Activated T-cell treated with anti-CD3 and anti-CD28 coated beads for 4 hours (primary cell): ENCODE measurements at regions not wholly inside any gene's neighbourhood (a gene's known extent, or its start where the extent isn't known, plus 50 kb on each side); places are given as distances from the start of the nearest gene placed in this dataset.
"Not testable (repeated sequence)": the region's sequence is repeated elsewhere in the genome, so short reads cannot be mapped to it uniquely, and the experiment has no call there.

ENCODE experiments used
- DNase-seq: peaks from one replicate; pipeline ENCODE4 v3.0.0-alpha.2; 2020

DNA sequence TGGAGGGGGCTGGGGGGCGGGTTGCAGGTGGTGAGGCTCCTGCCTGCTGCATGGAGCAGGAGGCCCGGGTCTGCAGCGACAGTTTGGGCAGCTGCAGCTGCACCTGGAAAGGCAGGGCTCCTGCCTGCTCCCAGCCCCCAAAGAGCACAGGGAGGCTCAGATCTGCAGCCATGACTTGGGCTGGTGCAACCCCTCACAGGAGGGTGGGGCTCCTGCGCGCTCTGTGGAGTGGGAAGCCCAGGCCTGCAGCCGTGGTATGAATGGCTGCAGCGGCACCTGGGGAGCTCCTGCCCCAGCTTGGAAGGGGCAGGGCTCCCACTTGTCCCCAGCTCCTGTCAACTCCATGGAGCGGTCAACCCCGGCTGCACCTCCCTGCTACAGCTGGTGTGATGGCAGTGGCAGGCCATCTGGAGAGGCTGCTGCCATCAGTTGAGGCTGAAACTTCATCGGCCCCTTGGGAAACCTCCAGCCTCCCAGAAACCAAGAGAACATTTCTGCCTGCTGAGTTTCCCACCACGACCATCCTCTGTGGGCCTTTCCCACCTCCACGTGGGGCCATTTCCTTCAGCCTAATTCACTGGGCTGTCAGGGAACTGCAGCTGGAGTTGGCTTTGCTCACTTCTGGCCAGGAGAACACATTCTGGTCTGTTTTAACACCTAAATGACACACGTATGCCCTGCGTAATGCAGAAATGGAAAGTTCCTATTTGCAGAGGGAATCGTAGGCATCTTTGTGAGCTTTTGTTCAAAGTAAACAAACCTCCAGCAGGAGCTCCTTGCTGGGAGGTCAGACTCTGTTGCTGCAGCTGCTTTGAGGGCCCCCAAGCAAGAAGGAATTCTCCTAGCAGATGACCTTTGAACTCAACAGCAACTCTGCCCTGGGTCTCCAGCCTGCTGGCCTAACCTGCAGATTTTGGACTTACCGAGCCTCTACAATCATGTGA lies 429.0 kb downstream of the PREX1 start:
- DNase-seq: no peak

- not testable (repeated sequence) for DNase-seq
Measured at GRCh38 chr20:48396981-48397861, 430.6 kb downstream of the PREX1 start.

- DNase-seq: no peak
Measured at GRCh38 chr20:48395816-48396546, 431.8 kb downstream of the PREX1 start.

- no peak for DNase-seq
Measured at GRCh38 chr20:48394415-48395081, 433.3 kb downstream of the PREX1 start.

DNA sequence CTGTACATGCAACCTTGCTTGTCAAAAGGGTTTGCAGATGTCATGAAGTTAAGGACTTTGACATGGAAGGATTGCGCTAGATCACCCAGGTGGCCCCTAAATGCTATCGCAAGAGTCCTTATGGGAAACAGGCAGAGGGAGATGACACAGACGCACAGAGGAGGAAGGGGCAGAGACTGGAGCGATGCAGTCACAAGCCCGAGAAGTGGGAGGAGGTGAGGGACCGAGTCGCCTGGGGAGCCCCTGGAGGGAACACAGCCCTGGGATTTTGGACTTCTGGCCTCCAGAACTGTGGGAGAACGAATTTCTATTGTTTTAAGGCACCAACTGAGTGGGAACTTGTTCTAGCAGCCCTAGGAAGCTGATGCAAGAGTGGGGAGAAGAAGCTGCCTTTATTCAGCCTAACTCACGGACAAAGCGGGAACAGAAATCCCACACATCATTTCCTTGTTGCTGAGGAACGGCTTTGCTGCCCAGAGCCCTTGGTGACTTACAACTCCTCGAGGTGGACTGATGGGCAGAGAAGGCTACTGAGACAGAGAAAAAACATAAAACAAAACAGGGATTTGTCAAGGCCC lies 434.0 kb downstream of the PREX1 start:
- DNase-seq: no peak

GRCh38 chr20:48393311-48393685 lies 434.5 kb downstream of the PREX1 start:
- no peak for DNase-seq

GRCh38 chr20:48392407-48393310 lies 435.1 kb downstream of the PREX1 start:
- no peak for DNase-seq

GRCh38 chr20:48390981-48391380 lies 436.8 kb downstream of the PREX1 start:
- DNase-seq: no peak

- DNase-seq: no peak
Measured at GRCh38 chr20:48387675-48388074, 440.1 kb downstream of the PREX1 start.

DNA sequence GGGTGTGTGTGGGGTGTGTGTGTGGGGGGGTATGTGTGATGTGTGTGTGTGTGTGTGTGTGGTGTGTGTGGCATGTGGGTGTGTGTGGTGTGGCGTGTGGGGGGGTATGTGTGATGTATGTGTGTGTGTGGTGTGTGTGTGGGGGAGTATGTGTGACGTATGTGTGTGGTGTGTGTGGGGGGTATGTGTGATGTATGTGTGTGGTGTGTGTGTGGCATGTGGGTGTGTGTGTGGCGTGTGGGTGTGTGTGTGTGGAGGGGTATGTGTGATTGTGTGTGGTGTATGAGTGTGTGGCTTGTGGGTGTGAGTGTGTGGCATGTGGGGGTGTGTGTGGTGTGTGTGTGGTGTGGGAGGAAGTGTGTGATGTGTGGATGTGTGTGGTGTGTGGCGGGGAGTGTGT lies 442.3 kb downstream of the PREX1 start:
- no peak for DNase-seq

DNA sequence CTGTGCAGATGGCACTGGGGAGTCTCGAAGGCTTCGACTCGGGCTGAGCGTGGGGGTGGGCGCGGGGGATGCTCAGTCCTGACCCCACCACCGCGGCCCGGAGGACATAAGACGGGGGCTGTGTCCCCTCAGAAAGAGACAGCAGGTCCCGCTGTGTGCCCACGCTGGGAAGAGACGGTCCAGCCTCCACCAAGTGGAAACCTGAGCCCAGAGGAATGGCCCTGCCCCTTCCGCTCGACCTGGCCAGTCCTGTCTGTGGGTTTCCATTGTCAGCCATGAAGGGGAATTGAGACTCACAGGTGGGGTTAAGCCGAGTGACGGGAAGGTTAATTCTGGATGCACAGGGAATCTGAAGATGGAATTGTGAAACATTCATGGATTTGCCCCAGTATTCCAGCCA lies 442.7 kb downstream of the PREX1 start:
- no peak for DNase-seq

DNA sequence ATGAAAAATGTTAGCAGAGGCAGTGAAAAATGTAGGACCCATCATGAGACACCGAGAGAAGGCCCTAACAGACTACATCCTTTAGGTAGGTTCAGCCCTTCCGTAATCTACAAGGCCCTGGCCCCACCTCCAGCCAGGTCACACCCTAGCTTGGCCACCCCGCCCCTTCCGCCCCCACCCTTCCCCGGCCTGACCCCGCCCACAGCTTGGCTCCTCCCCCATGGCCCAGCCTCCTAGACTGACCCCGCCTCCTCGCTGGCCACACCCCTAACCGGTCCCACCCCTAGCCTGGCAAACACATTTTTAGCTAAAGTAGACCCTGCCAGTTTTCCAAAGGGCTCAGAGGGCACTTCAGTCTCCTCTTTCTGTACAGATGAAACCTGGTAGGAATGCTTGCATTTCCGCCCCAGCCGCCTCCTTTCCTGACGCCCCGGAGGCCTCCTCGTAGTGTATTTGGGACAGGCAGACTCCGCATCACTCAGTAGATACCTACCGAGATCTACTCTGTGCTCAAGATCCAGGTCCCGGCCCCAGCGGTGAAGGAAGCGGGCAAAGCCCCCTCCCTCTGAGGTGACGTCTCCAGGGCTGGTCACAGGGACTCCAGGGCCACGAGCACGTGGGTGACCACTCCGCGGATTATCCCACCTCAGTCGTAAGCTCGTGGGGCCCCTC lies 443.5 kb downstream of the PREX1 start:
- DNase-seq: no peak

DNA sequence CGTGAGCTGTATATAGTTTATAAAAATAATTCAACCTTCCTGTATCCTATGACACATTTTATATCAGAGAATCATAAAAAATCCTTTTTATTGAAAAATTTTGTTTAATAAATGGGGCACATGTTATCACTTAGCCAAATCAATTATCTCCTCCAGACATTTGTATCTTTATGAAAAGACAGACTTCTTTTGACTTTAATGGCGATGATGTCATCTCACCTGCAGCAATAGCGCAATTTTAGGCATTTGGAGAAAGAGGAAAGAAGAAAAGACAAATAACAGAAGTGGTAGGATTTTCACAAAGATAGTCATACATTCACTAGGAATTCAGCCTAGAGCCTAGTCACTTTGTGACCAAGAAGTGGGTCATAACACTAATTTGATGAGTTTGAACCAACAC lies 444.5 kb downstream of the PREX1 start:
- no peak for DNase-seq

DNA sequence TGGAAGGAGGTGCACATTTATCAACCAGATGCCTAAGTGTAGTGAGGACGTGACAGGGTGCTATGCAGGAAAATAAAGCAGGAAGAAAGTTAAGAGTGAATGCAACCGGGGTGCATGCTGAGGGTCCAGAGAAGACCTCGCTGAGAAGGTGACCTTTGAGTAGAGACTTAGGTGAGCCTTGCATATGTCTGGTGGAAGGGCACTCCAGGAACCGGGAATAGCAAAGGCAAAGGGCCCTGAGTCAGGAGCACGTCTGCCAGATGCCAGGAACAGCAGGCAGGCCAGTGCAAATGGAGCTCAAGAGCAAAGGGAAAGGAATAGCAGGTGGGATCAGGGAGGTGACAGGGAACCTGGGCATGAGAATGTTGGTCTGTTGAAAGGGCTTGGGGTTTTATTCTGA lies 445.5 kb downstream of the PREX1 start:
- DNase-seq: no peak

DNA sequence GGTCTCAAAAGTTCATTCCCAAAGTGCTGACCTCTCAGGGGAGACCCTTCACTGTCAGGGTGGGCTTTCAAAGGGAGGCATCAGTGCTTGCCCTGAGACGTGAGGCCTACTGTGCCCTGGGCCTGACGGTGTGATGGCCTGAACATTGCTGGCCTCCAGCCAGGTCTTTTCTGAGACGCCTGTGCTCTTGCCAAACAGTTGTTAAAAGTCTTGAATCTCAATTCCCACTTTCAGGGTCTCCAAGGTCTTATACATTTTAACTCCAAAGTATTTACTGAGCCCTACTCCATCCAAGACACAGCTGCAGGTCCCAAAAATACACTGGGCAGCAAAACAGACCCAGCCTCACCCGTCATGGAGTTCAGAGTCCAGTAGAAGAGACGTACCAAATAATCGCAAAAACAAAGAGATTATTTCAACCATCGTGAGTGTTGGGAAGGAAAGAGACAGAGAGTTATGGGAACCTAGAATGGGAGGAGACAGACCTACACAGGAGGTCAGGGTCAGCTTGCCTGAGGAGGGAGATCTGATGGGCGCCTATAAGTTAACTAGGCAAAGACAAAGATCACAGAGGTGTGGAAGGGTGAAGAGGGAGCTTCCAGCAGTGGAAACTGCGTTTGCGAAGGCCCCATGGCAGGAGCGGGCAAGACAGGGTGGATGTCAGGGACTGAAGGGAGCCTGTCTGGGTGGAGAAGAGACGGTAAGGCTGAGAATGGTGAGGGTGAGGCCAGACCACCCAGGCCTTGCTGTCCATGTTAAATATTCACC lies 446.3 kb downstream of the PREX1 start:
- DNase-seq: no peak

- DNase-seq: no peak
Measured at GRCh38 chr20:48380661-48381060, 447.1 kb downstream of the PREX1 start.

- no peak for DNase-seq
Measured at GRCh38 chr20:48378976-48379675, 448.7 kb downstream of the PREX1 start.

DNA sequence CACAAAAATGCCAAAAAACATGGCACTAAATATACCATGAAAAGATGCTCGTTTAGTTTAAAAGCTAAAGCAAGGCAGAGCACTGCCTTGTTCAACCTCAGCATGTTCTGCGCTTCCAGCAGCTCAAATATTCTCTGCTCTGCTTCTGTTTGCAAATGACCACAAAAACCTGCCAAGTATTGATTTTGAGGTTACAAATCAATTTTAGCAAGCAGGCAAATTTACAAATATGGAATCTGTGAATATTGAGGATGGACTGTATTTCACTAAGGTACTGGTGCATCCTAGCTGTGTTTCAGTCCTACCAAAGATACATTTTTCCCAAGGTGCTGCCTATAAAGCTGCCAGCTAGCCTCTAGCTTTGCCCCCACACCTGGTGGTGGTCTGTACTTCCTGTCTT lies 449.9 kb downstream of the PREX1 start:
- DNase-seq: no peak

- no peak for DNase-seq
Measured at GRCh38 chr20:48375804-48376203, 452.0 kb downstream of the PREX1 start.
